ENCODE measurements at regions not wholly inside any gene's neighbourhood (a gene's known extent, or its start where the extent isn't known, plus 50 kb on each side); places are given as distances from the start of the nearest gene placed in this dataset.

DNA sequence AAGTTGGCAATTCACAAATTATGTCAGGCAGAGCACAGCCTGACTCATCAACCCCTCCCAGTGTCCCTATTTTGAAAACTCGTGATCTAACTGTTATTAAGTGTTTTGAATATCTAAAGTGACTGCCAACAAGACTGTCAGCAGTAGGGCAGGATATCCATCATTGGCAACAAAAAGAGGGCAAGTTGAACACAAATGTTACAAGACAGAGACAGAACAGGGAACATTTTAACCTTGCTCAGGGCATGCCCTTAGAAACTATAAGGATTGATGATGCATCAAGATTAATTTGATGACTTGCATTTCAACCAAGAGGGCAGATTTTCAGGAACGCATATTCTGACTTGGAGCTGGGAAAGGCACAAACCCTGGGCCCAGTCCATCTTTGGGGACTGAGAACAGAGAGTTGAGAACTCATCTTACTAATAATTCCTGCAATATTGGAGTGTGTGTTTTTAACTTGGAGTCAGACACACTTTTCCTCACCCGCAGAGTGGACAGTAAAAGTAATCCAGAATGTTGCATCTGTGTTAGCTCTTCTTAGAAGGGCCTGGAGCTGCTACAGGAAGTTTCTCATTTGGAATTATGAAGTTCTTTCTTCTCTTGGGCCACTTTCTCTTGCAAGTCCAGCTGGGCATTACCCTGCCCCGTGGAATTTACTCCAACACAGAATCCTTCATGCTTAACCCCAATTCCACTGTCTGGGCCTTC lies 317.2 kb downstream of the LTN1 start:
- Histone ChIP-seq H3K4me1 (no peaks in the 10 kb centered on the region), H3K9me3 (peaks cover 25% of the 10 kb centered on the region), H3K4me3 (no peak overlapping the region), H3K36me3 (no peaks in the 10 kb centered on the region), H3K27me3 (no peaks in the 10 kb centered on the region), H3K27ac (no peak overlapping the region), H3K4me2 (no peak overlapping the region), H4K20me1 (no peaks in the 10 kb centered on the region), H3K9ac (no peak overlapping the region)
- TF ChIP-seq Cebpa-rat (IDR thresholded peaks at IDR 0.05), result no peak

DNA sequence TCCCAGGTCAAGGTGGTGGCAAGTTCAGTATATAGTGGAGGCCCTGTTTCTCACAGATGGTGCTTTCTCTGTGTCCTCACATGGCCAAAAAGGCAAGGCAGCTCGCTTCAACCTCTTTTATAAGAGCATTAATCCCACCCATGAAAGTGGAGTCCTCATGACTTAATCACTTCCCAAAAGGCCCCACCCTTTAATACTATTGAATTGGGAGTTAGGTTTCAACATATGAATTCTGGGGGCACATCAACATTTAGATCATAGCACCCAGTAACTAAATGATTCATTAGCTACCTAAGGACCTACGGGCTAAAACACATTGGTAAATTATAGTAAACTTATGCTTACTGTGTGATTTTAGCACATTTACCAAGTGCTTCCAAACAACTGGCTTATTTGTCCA lies 317.9 kb downstream of the LTN1 start:
- no peak overlapping the region for H3K4me2 ChIP-seq
- H3K4me1 ChIP-seq, result no peaks in the 10 kb centered on the region
- H4K20me1 ChIP-seq, result no peaks in the 10 kb centered on the region
- peaks cover 28% of the 10 kb centered on the region for H3K9me3 ChIP-seq
- H3K4me3 ChIP-seq, result no peak overlapping the region
- no peak overlapping the region for H3K27ac ChIP-seq
- no peak for TF ChIP-seq Cebpa-rat (IDR thresholded peaks at IDR 0.05)
- H3K27me3 ChIP-seq, result no peaks in the 10 kb centered on the region
- no peaks in the 10 kb centered on the region for H3K36me3 ChIP-seq
- H3K9ac ChIP-seq, result no peak overlapping the region

DNA sequence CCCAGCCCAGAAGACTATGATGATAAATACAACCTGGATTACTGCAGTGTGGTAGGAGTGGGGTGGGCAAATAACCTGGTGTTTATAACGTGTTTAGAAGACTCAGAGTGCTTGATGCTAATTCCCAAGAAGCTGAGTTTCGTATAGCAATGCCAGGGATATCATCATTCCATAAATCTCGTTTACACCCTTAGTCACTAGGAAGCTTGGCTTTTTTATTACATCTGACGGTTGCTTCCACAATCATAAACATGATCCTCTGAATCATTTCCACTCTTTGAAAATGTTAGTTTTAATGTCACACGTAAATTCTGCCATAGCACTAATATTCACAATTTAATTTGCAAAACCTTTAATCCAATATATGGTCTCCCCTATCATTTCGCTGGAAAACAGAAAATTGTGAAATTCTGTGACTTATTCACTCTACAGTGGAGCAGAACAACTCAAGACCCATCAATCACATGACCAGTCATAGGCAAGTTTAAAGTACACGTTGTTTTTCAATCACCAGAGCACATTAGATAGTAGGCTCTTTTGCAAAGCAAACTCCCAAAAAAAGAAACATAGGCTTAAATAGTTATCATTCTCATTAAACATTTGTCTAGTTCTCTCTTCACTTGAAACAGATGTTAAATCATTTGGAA lies 321.0 kb downstream of the LTN1 start:
- Histone ChIP-seq H3K27me3 (no peaks in the 10 kb centered on the region), H3K9me3 (peaks cover 21% of the 10 kb centered on the region), H3K36me3 (no peaks in the 10 kb centered on the region), H3K4me1 (no peaks in the 10 kb centered on the region), H3K9ac (no peak overlapping the region), H3K4me3 (no peak overlapping the region), H4K20me1 (no peaks in the 10 kb centered on the region), H3K4me2 (no peak overlapping the region), H3K27ac (no peak overlapping the region)
- no peak for TF ChIP-seq Cebpa-rat (IDR thresholded peaks at IDR 0.05)

DNA sequence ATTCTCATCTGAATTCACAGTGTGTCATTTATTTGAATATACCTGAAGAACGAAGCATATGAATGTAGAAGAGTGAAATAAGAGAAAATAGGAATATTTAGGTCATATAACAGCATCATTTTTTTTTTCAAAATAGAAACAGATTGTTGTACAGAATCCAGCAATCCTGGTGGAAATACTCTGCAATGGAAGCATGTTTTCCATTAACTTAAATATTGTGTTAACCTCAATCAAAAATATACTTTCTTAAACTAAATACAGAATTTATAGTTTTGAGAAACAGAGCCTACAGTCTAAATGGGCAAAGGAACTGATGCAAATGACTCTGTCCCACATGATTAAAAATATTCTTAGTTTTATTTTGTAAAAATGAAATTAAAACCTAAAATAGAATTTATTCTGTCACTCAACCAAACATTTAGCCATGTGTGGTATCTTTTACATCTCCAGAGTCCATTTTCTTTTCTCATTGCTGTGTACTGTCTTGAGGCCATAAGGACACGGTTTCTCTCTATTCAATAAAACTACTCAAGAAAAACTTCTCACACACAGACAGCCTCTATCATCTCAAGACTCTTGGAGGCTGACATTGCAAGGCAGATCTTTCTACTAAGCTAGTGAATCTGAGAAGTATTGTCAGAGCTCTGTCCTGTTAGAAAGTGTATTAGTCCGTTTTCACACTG lies 322.6 kb downstream of the LTN1 start:
- H3K27me3 ChIP-seq, result no peaks in the 10 kb centered on the region
- H3K27ac ChIP-seq, result no peak overlapping the region
- H3K4me2 ChIP-seq, result no peak overlapping the region
- no peak for TF ChIP-seq Cebpa-rat (IDR thresholded peaks at IDR 0.05)
- H3K9me3 ChIP-seq, result peaks cover 12% of the 10 kb centered on the region; the same call in 1 of the 2 replicates
- no peak overlapping the region for H3K9ac ChIP-seq
- H4K20me1 ChIP-seq, result no peaks in the 10 kb centered on the region
- H3K4me1 ChIP-seq, result no peaks in the 10 kb centered on the region
- no peak overlapping the region for H3K4me3 ChIP-seq
- H3K36me3 ChIP-seq, result no peaks in the 10 kb centered on the region

DNA sequence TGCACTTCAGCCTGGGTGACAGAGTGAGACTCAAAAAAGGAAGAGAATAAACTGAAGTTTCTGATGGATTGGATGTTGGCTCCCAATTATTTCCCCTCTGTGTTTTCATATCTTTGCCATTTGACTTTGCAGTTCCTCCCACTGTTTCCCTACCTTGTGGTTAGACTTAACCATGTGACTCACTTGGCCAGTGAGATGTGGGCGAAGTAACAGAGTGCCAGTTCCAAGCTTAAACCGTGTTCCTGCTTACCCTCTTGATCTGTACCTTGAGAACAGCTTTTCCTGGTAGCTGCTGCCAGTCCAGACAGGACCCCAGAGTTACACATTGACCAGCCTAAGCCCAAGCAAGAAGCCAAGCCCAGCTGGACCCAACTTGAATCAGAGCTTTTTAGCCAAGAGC lies 323.4 kb downstream of the LTN1 start:
- no peak overlapping the region for H3K4me2 ChIP-seq
- no peaks in the 10 kb centered on the region for H3K27me3 ChIP-seq
- no peaks in the 10 kb centered on the region for H4K20me1 ChIP-seq
- no peak overlapping the region for H3K9ac ChIP-seq
- TF ChIP-seq Cebpa-rat (IDR thresholded peaks at IDR 0.05), result no peak
- no peaks in the 10 kb centered on the region for H3K36me3 ChIP-seq
- H3K4me3 ChIP-seq, result no peak overlapping the region
- H3K9me3 ChIP-seq, result peaks cover 12% of the 10 kb centered on the region; the same call in 1 of the 2 replicates
- H3K27ac ChIP-seq, result no peak overlapping the region
- H3K4me1 ChIP-seq, result no peaks in the 10 kb centered on the region

DNA sequence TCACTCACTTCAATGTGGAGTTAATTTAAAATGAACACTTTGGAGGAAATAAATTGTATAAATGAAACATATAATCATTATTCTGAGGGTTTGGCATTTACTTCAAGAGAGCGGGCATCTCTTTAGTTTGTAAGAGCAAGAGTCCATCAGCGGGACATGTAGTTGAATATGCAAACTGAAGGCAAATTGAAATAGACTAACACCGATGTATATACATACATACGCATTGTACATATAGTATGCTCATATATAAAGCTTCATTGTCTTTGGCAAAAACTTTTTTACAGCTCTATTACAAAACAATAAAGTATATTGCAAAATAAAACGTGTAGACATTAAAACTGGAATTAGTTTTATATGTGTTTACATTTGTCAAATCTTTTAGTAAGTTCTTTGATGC lies 328.9 kb downstream of the LTN1 start:
- H3K4me1 ChIP-seq, result no peaks in the 10 kb centered on the region
- H3K4me3 ChIP-seq, result no peak overlapping the region
- no peak for TF ChIP-seq Cebpa-rat (IDR thresholded peaks at IDR 0.05)
- no peaks in the 10 kb centered on the region for H3K27me3 ChIP-seq
- H4K20me1 ChIP-seq, result no peaks in the 10 kb centered on the region
- no peak overlapping the region for H3K9ac ChIP-seq
- no peaks in the 10 kb centered on the region for H3K9me3 ChIP-seq
- H3K4me2 ChIP-seq, result no peak overlapping the region
- no peak overlapping the region for H3K27ac ChIP-seq
- H3K36me3 ChIP-seq, result no peaks in the 10 kb centered on the region

DNA sequence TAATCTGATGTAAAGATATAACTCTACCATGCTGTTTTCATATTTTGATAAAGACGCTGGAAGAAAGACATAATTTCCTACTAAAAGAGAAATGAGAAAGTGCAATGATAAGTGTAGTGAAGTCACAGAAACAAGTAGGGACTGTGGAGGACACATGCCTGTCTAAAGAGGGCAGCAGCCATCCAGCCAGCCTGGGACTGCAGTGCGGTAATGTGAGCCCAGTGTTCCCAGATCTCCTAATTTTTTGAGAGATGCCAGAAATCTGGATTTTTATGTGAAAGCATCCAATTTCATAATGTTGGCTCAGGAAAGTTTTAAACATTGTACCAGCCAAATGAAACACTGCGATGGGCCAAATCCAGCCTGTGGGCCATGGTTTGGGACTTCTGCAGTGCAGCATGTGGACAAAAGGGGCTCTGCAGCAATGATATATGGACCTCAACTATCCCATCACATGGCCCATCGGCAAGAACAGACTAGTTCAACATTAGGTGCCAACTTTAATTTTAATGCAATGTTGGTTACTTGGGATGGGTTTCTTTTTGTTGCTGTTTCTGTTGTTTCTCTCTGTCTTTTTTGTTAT lies 329.5 kb downstream of the LTN1 start:
- Histone ChIP-seq H3K9ac (no peak overlapping the region), H3K27me3 (no peaks in the 10 kb centered on the region), H3K4me3 (no peak overlapping the region)

DNA sequence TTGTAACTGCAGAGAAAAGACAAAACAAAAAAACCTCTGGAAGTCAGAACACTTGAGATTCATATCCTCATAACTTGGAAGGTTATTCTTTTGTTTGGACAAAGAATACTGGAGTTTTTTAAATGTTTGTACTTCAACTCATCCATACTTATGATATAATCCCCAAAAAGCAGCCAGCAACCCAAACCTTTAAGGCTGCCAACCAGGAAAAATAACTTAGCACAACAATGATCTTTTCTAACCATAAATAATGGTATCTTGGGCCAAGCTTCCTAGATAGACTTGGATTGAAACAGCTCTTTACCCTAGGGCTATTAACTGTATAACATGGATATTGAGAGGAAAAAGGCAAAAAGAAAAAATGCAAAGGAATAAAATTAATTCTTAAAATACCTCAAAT lies 335.1 kb downstream of the LTN1 start:
- H3K27ac ChIP-seq, result no peak overlapping the region
- H3K27me3 ChIP-seq, result no peaks in the 10 kb centered on the region
- H3K4me1 ChIP-seq, result no peaks in the 10 kb centered on the region
- no peak overlapping the region for H3K9ac ChIP-seq
- no peaks in the 10 kb centered on the region for H3K36me3 ChIP-seq
- H3K4me3 ChIP-seq, result no peak overlapping the region
- H3K9me3 ChIP-seq, result no peaks in the 10 kb centered on the region
- no peak overlapping the region for H3K4me2 ChIP-seq
- no peak for TF ChIP-seq Cebpa-rat (IDR thresholded peaks at IDR 0.05)
- H4K20me1 ChIP-seq, result no peaks in the 10 kb centered on the region

More for the DNA sequence above, 329.5 kb downstream of the LTN1 start:
- Histone ChIP-seq H4K20me1 (no peaks in the 10 kb centered on the region), H3K4me2 (no peak overlapping the region), H3K27ac (no peak overlapping the region), H3K9me3 (no peaks in the 10 kb centered on the region), H3K4me1 (no peaks in the 10 kb centered on the region), H3K36me3 (no peaks in the 10 kb centered on the region)
- TF ChIP-seq Cebpa-rat (IDR thresholded peaks at IDR 0.05), result no peak

DNA sequence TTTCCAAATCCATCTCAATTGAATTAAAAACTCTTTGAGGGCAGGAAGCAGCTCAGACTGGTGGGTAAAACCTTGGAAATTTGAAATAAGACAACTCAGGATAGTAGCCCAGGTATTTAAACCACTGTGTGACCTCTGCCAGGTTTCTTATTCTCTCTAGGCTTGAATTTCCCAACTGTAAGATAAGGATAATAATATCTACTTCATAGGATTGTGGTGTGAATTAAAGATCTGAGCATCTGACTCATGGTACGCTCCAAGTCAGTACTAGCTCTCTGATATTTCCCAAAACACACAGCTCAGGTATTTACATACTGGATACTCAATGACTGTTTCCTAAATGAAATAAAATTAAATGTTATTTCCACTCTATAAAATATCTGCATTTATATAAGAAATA lies 337.2 kb downstream of the LTN1 start:
- no peaks in the 10 kb centered on the region for H4K20me1 ChIP-seq
- no peak overlapping the region for H3K9ac ChIP-seq
- no peak for TF ChIP-seq Cebpa-rat (IDR thresholded peaks at IDR 0.05)
- H3K36me3 ChIP-seq, result no peaks in the 10 kb centered on the region
- no peaks in the 10 kb centered on the region for H3K27me3 ChIP-seq
- H3K9me3 ChIP-seq, result no peaks in the 10 kb centered on the region
- no peak overlapping the region for H3K4me2 ChIP-seq
- H3K27ac ChIP-seq, result no peak overlapping the region
- H3K4me3 ChIP-seq, result no peak overlapping the region
- no peaks in the 10 kb centered on the region for H3K4me1 ChIP-seq

DNA sequence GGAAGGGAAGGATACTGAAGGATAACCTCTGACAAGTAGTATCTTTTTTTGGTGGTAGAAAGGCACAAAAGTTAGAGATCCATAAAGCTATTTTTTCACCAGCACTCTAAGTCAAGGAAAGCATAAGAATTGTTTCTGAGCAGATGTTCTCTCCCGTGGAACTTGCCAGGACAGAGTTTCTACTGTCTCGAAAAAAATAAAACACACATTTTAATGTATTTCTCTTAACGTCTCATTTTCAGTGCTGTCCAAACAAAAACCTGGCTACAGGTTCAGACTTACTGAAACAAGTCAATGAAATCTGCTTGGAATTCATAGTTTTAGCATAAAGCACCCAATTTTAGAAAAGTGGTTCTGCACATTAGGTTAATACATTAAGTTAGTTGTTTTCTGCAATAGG lies 338.3 kb downstream of the LTN1 start:
- no peaks in the 10 kb centered on the region for H3K36me3 ChIP-seq
- no peaks in the 10 kb centered on the region for H3K27me3 ChIP-seq

More for the DNA sequence above, 338.3 kb downstream of the LTN1 start:
- no peak overlapping the region for H3K9ac ChIP-seq
- H3K27ac ChIP-seq, result no peak overlapping the region
- H3K4me3 ChIP-seq, result no peak overlapping the region
- H3K4me1 ChIP-seq, result no peaks in the 10 kb centered on the region
- no peak overlapping the region for H3K4me2 ChIP-seq
- H4K20me1 ChIP-seq, result no peaks in the 10 kb centered on the region
- TF ChIP-seq Cebpa-rat (IDR thresholded peaks at IDR 0.05), result no peak
- no peaks in the 10 kb centered on the region for H3K9me3 ChIP-seq

Measured in BLaER1 (cell line).